ENCODE measurements at regions not wholly inside any gene's neighbourhood (a gene's known extent, or its start where the extent isn't known, plus 50 kb on each side); places are given as distances from the start of the nearest gene placed in this dataset.

- intact Hi-C loops (cut with micrococcal nuclease; ENCODE audit: unreplicated experiment) (no loop called here), in situ Hi-C loops (cut with MboI) (no loop called here)
- Histone ChIP-seq H3K9me3 (replicated peaks; ENCODE audit: control insufficient read depth, insufficient read depth, low read length) (no peaks in the 10 kb centered on the region), H3K4me3 (no peak overlapping the region), H3K36me3 (ENCODE audit: control insufficient read depth in 2 of 2, insufficient read depth in 2 of 2, low read length in 1 of 2) (no peaks in the 10 kb centered on the region), H3K27ac (ENCODE audit: control insufficient read depth, insufficient read depth) (no peak overlapping the region), H2AFZ (ENCODE audit: control insufficient read depth, low read depth, low read length) (no peak overlapping the region), H3K27me3 (replicated peaks in 1 of 2; ENCODE audit: control insufficient read depth in 2 of 2, insufficient read depth in 2 of 2, low read length in 1 of 2) (no peaks in the 10 kb centered on the region), H3K9ac (ENCODE audit: control insufficient read depth, insufficient read depth, low read length) (no peak overlapping the region), H4K20me1 (ENCODE audit: control insufficient read depth, insufficient read depth) (no peaks in the 10 kb centered on the region), H3K4me2 (ENCODE audit: control insufficient read depth, insufficient read depth) (no peak overlapping the region), H3K79me2 (ENCODE audit: control insufficient read depth, insufficient read depth, low read length) (no peaks in the 10 kb centered on the region), H3K4me1 (ENCODE audit: control insufficient read depth, insufficient read depth, low read length) (no peaks in the 10 kb centered on the region)
- BruUV-seq (replicated peaks) = no TSS peak
- CTCF ChIA-PET = interaction anchor here (1.4 kb wide), 1 partner anchor 20 kb away, joined by 3 read pairs; no protein-coding TSS in a partner anchor
- TF ChIP-seq MLLT1 (IDR thresholded peaks at IDR 0.05) (no peak), MYB (IDR thresholded peaks at IDR 0.05; ENCODE audit: borderline replicate concordance, low read depth, low read length) (no peak), SMAD1 (IDR thresholded peaks at IDR 0.05; ENCODE audit: low read depth, partially characterized antibody) (no peak), BACH1 (IDR thresholded peaks at IDR 0.05; ENCODE audit: borderline replicate concordance) (no peak), NBN (IDR thresholded peaks at IDR 0.05) (no peak), IRF3 (IDR thresholded peaks at IDR 0.05) (no peak), ZNF687 (IDR thresholded peaks at IDR 0.05) (no peak)
- POLR2A ChIA-PET = no interaction called here
- SMC1A ChIA-PET (ENCODE audit: uncharacterized antibody, unreplicated experiment) = no interaction called here
- FAIRE-seq (no peak), ATAC-seq (no peak), DNase-seq (ENCODE audit: low read depth, low spot score) (no peak)
- WGBS (ENCODE audit: insufficient coverage, insufficient replicate concordance, low lambda C conversion rate, missing lambda C conversion rate) = 58% methylated on average over 4 of the region's 4 CpGs
- RAD21 ChIA-PET (ENCODE audit: unreplicated experiment) = no interaction called here
These were observed 127.6 kb upstream of the VGLL2 start for GRCh38 chr6:117137711-117138110.
